ENCODE measurements at regions not wholly inside any gene's neighbourhood (a gene's known extent, or its start where the extent isn't known, plus 50 kb on each side); places are given as distances from the start of the nearest gene placed in this dataset.
"Not testable (repeated sequence)": the region's sequence is repeated elsewhere in the genome, so short reads cannot be mapped to it uniquely, and the experiment has no call there.

DNA sequence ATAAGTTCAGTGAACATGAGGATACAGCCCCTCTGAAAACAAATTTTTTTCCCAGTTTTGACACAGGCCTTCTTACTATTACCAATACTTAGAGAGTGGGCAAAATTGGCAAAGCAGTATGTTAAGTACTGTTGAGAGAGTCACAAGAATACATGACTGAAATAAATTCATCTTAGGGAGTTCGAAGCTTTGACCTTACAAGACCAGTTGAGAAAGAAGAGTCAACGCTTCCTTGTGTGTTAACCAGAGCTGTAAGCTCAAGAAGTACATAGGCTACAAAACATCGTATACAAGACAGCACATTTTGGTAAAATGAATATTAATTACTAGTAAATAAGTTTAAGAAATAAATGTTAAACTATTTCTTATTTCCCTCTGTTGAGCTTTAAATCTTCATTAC is 164.4 kb upstream of the RORA start:
- no peak for DNase-seq

DNA sequence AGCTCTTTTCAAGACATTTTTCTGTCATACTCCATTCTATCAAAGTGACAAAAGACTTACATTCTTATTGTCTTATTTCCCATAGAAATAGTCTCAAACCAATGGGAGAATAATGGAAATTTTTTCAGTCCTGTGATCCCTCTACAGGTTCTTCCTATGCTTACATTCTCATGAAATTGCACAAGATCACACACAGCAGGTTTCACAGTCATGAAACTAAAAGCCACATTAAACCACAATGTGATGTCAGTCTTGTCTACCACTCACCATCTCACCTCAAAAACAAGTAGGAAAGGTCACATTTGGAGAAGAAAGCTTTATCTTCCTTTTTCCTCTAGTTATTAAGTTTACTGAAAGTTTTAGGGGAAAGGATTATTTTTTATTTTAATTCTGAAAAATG is 161.0 kb upstream of the RORA start:
- no peak for DNase-seq

DNA sequence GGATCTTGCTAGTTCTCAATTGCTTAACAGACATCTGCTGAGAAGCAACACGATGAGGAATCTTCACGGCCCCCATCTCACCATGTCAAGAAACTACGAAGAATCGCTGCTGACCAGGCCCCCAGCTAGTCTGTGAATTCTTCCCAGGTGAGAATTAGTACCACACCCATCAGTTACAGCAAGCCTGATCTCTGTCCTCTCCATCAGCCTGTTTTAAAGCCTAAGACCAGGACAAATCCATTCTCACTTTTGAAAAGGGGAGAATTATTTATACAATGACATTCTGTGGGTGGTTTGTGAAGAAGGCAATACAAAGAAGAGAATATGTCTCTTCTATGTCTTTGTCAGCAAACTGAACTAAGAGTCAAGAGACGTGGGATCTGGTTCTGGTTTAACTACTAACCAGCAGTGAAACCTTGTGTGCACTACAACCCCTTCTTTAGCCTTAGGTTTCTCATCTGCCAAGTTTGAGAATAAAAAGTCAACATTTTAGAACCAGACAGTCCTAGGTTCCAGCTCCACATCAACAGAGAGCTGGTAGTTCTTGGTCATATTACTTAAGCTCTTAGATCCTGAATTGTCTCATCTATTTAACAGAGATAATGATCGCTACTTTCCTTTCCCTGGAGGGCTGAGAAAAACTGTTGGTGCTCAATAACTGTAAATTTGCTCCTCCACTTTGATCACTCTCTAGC is 160.4 kb upstream of the RORA start:
- no peak for DNase-seq

- DNase-seq, result no peak
These were observed 158.6 kb upstream of the RORA start for GRCh38 chr15:61387675-61388074.

DNA sequence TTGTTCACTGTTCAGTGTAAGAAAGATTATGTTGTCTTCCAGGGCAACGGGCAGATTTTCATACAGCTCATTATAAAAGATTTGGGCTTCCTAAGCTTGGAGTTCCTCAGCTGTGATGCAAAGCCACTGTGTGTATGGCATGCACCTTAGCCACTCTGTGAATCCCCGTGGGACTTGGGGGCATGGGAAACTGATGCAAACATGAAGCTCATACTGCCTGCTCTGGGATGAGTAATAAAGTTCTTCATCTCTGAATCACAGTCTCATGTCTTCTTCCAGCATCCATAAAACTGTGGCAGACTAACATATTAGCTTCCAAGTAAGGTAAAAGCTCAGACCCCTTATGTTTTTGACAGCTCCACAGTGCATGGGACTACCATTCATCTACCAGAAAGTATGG is 154.3 kb upstream of the RORA start:
- DNase-seq, result no peak

DNA sequence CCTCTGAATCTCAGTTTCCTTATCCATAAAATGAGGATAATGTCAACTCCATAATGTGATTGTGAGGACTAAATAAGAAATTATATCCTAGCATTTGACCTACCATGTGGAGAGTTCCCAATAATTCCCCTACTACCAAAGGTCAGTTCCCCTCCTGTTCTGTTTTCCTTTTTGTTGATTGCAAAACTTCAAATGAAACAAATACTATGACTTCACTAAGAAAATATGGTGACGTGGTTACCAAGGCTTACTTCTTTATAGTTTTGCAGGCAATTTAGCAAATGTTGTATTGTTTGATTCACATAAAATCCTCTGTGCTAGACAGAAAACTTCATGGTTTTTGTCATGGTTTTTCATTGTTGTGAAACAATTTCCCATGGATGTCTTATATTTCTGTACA is 153.8 kb upstream of the RORA start:
- no peak for DNase-seq

DNA sequence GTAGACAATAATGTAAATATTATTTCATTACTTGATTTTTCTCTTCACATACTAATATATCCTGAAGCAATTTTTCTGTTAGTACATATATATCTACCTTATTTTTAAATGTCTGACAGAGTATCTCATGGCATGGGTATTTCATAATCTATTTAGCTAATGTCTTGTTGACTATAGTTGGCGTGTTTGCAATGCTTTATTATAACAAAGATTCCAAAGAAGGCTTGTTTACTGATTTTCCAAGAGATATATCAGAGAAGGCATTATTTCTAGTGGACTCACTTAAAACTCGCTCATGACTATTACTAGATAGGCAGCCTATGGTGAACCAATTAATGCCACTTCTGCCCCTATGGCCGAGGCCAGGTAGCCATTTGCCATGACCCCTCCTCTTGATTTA is 152.4 kb upstream of the RORA start:
- DNase-seq, result no peak

DNA sequence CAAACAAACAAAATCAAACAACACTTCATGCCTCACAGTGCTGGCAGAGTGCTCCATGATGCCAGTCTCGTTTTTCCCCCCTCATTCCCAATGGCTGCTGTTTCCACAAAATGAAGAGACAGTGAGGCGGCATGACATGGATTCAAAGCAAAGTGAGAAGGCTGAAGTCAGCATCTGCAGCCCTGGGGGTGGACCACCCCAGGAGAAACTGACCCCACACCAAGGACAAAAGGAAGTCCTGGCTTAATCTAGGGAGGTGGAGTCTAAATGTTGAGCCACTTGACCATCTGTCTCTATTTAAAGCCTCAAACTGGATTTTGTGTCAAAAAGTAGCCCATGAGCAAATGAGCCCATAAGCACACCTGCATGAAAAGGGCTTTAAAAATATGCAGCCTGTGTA is 151.2 kb upstream of the RORA start:
- no peak for DNase-seq

DNA sequence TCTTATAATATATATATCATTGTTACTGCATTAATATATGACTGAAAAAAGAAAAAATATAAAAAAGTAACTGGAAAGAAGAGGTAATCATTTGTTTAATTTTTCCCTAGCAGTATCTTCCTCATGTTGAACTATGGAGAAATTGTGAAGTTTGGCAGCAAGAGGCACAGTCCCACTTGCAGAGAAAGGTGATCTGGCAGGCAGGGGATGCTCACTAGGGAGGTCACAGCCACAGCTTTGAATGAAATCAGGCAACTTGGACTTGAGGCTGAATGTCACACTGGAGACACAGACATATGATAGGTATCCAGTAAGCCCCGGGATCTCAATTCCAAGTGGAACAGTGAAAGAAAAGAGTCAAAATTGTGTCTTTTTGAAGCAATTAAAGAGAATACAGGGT is 149.9 kb upstream of the RORA start:
- DNase-seq, result no peak

GRCh38 chr15:61376961-61377360 is 147.9 kb upstream of the RORA start:
- DNase-seq, result no peak

DNA sequence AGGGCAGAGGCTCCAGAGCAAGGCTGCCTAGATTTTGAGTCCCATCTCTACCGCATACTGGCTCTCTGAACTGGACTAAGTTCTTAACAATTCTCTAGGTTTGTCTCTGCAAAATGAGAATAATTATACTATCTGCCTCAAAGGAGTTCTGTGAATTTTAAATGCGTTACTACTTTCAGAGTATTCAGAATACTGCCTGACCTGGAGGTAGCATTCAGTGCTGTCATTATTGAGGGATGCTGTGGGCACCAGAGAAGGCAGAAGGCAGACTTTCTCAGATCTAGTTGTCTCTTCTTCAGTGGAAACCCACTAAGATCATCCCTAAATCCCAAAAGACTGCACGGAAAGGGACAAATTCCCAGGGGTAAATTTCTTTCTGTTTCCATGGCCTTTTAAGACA is 147.4 kb upstream of the RORA start:
- no peak for DNase-seq

DNA sequence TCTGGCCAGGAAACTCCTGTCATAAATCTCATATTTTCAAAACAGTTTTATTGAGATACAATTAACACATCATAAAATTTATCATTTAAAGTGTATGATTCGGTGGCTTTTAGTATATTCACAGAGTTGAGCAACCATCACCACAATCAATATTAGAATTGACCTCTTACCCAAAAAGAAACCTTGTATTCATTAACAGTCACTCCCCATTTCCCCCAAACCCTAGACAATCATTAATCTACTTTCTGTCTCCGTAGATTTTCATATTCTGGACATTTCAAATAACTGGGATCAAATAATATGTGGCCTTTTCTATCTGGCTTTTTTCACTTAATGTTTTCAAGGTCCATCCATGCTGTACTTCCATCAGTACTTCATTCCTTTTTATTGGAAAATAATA is 145.7 kb upstream of the RORA start:
- no peak for DNase-seq

- no peak for DNase-seq
These were observed 138.9 kb upstream of the RORA start for GRCh38 chr15:61367953-61368352.

DNA sequence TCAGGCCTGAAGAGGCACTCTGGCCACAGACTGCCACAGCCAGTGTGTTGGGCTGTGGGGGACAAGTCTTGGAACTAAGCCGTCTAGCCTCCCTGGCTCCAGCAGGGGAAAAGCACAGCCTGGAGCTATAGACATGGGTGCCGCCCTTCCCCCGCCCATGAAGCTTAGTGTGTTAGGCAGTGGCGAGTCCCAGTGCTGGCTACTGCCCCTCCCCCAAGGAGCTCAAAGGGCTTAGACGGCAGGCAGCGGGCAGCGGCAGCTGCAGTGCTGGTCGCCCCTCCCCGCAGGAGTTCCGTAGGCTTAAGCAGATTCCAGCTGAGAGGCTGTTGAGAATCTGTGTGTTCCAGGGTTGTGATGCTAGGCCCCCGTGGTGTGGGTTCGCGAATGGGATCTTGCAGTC is 135.8 kb upstream of the RORA start:
- DNase-seq, result no peak

- DNase-seq, result not testable (repeated sequence)
These were observed 133.8 kb upstream of the RORA start for GRCh38 chr15:61362912-61363311.

- DNase-seq, result peak in 1 of 2 experiments; percentile 22
These were observed 115.2 kb upstream of the RORA start for GRCh38 chr15:61344293-61344692.

GRCh38 chr15:61342390-61342789 is 113.3 kb upstream of the RORA start:
- DNase-seq, result no peak

- no peak for DNase-seq
These were observed 110.4 kb upstream of the RORA start for GRCh38 chr15:61339516-61339915.

DNA sequence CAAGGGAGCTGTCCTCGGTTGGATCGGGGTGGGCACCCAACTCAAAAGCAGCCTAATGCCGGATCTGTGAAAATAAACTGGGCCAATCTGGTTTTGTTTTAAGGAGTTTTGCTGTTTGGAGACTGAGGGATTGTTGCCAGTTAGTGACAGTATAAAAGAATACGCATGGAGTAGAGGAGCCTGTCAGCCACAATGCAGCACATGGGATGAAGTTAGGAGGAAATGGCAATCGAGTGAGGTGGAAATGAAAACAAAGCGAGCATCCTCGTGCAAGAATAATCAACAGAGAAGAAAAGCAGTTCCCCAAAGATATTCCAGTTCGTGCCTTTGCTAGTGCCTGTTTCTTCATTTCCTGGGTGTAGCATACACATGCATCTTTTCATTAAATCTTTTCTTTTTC is 108.4 kb upstream of the RORA start:
- DNase-seq, result no peak

- no peak for DNase-seq
These were observed 107.0 kb upstream of the RORA start for GRCh38 chr15:61336026-61336638.

DNA sequence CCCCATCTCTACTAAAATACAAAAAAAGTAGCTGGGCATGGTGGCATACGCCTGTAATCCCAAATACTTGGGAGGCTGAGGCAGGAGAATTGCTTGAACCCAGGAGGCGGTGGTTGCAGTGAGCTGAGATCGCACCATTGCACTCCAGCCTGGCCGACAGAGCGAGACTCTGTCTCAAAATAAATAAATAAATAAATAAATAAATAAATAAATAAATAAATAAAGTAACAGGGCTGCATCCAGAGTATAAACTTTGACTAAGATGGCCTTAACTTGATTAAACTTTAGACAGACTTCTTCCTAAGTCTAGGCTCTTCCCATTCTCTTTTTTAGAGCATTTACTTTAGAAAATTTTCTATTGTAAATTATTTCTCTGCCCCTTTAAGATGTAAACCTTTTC is 105.6 kb upstream of the RORA start:
- not testable (repeated sequence) for DNase-seq

GRCh38 chr15:61331019-61331418 is 101.9 kb upstream of the RORA start:
- DNase-seq, result no peak

GRCh38 chr15:61327019-61327631 is 98.0 kb upstream of the RORA start:
- DNase-seq, result no peak

GRCh38 chr15:61319892-61320291 is 90.8 kb upstream of the RORA start:
- no peak for DNase-seq

All from NCI-H1930 (cell line).